AG04450 (cell line): ENCODE measurements at regions not wholly inside any gene's neighbourhood (a gene's known extent, or its start where the extent isn't known, plus 50 kb on each side); places are given as distances from the start of the nearest gene placed in this dataset.
"Not testable (repeated sequence)": the region's sequence is repeated elsewhere in the genome, so short reads cannot be mapped to it uniquely, and the experiment has no call there.

Source experiments
- CTCF ChIA-PET: fragments of 300-600, 350-600 bp; formaldehyde crosslinking; extraction: SDS; loops from one replicate; lab custom pipeline; 2022; ENCODE audit warnings: antibody characterized with exemption, inconsistent platforms; lab: Charles Lee
- POLR2A ChIA-PET: fragments of 350-600 bp; formaldehyde crosslinking; extraction: SDS; loops from one replicate; lab custom pipeline; 2021; ENCODE audit warnings: antibody characterized with exemption, inconsistent platforms; lab: Yijun Ruan, JAX
- DNase-seq: peaks from one replicate; pipeline ENCODE4 v3.0.0-alpha.2; 2011; ENCODE audit warnings: low read depth, low spot score
- H3K27ac ChIP-seq: one replicate; pipeline ENCODE4 v1.5.1; 2012; ENCODE audit warnings: low read depth, low read length, control low read depth
- H3K27me3 ChIP-seq: one replicate; pipeline ENCODE4 v1.6.0; 2012; ENCODE audit warnings: low read length; ENCODE audit not compliant: control insufficient read depth, insufficient read depth
- H3K4me3 ChIP-seq: 2 replicates; pipeline ENCODE4 v1.5.1; 2011; ENCODE audit warnings: mild to moderate bottlenecking, low read depth, low read length, control low read depth
- H3K9me3 ChIP-seq: 2 replicates; pipeline ENCODE4 v1.5.1; 2012; ENCODE audit warnings: low read length; ENCODE audit not compliant: control insufficient read depth, insufficient read depth
- CTCF ChIP-seq: IDR thresholded peaks from 2 replicates; pipeline ENCODE4 v1.5.1; 2011; ENCODE audit warnings: low read depth, low read length, control low read depth, inconsistent platforms

GRCh38 chr12:131321988-131322387 is 368.3 kb downstream of the ADGRD1 start:
- Histone ChIP-seq H3K9me3 (peaks cover 15% of the 10 kb centered on the region), H3K4me3 (no peak overlapping the region), H3K27me3 (no peaks in the 10 kb centered on the region), H3K27ac (no peak overlapping the region)
- no peak for TF ChIP-seq CTCF
- DNase-seq = no peak
- POLR2A ChIA-PET = no interaction called here
- CTCF ChIA-PET = no interaction called here

- H3K27ac ChIP-seq, H3K27me3 ChIP-seq, CTCF ChIA-PET, POLR2A ChIA-PET, H3K4me3 ChIP-seq, DNase-seq: not testable (repeated sequence)
- H3K9me3 ChIP-seq = peaks cover 12% of the 10 kb centered on the region
Measured at GRCh38 chr12:131322460-131322859, 368.8 kb downstream of the ADGRD1 start.

- Histone ChIP-seq H3K27me3 (no peaks in the 10 kb centered on the region), H3K4me3 (no peak overlapping the region), H3K27ac (no peak overlapping the region), H3K9me3 (peaks cover 17% of the 10 kb centered on the region)
- CTCF ChIA-PET = no interaction called here
- POLR2A ChIA-PET = no interaction called here
- no peak for DNase-seq
- TF ChIP-seq CTCF = no peak
Measured at GRCh38 chr12:131323879-131324278, 370.2 kb downstream of the ADGRD1 start.

GRCh38 chr12:131327521-131328488 is 374.1 kb downstream of the ADGRD1 start:
- no peak for TF ChIP-seq CTCF
- CTCF ChIA-PET = no interaction called here
- no peak for DNase-seq
- peaks cover 38% of the 10 kb centered on the region for H3K9me3 ChIP-seq
- H3K27ac ChIP-seq = no peak overlapping the region
- H3K27me3 ChIP-seq = no peaks in the 10 kb centered on the region
- POLR2A ChIA-PET = no interaction called here
- H3K4me3 ChIP-seq = no peak overlapping the region

GRCh38 chr12:131328861-131329845 is 375.4 kb downstream of the ADGRD1 start:
- H3K9me3 ChIP-seq = peaks cover 50% of the 10 kb centered on the region
- DNase-seq, H3K27me3 ChIP-seq, CTCF ChIA-PET, H3K27ac ChIP-seq, POLR2A ChIA-PET, H3K4me3 ChIP-seq: not testable (repeated sequence)
